NCI-H1436 treated with DMSO at 0.1 percent for 48 hours (cell line): ENCODE measurements at regions not wholly inside any gene's neighbourhood (a gene's known extent, or its start where the extent isn't known, plus 50 kb on each side); places are given as distances from the start of the nearest gene placed in this dataset.
"Not testable (repeated sequence)": the region's sequence is repeated elsewhere in the genome, so short reads cannot be mapped to it uniquely, and the experiment has no call there.

Experiments
- DNase-seq: peaks from one replicate; lab custom pipeline; 2025; lab: John Stamatoyannopoulos, UW

GRCh38 chr13:84847107-84847506, 952.1 kb downstream of the SLITRK6 start:
- no peak for DNase-seq

- DNase-seq: no peak
Observed at GRCh38 chr13:84845907-84846619, 953.2 kb downstream of the SLITRK6 start.

GRCh38 chr13:84844473-84844872, 954.7 kb downstream of the SLITRK6 start:
- peak; percentile 7 for DNase-seq

- DNase-seq: no peak
Observed at GRCh38 chr13:84843368-84843767, 955.9 kb downstream of the SLITRK6 start.

GRCh38 chr13:84834201-84834600, 951.9 kb upstream of the SLITRK1 start:
- DNase-seq: no peak

- no peak for DNase-seq
Observed at GRCh38 chr13:84831666-84832657, 949.7 kb upstream of the SLITRK1 start.

GRCh38 chr13:84823528-84823927, 941.3 kb upstream of the SLITRK1 start:
- DNase-seq: no peak

- DNase-seq: no peak
Observed at GRCh38 chr13:84821261-84821660, 939.0 kb upstream of the SLITRK1 start.

GRCh38 chr13:84816567-84817105, 934.4 kb upstream of the SLITRK1 start:
- DNase-seq: no peak

GRCh38 chr13:84812789-84813188, 930.5 kb upstream of the SLITRK1 start:
- DNase-seq: no peak

GRCh38 chr13:84812078-84812477, 929.8 kb upstream of the SLITRK1 start:
- no peak for DNase-seq

GRCh38 chr13:84810781-84811180, 928.5 kb upstream of the SLITRK1 start:
- DNase-seq: no peak

GRCh38 chr13:84802073-84802472, 919.8 kb upstream of the SLITRK1 start:
- no peak for DNase-seq

- no peak for DNase-seq
Observed at GRCh38 chr13:84784443-84785153, 902.3 kb upstream of the SLITRK1 start.

GRCh38 chr13:84777316-84777715, 895.0 kb upstream of the SLITRK1 start:
- no peak for DNase-seq

- no peak for DNase-seq
Observed at GRCh38 chr13:84776593-84776992, 894.3 kb upstream of the SLITRK1 start.

GRCh38 chr13:84775920-84776319, 893.6 kb upstream of the SLITRK1 start:
- not testable (repeated sequence) for DNase-seq

GRCh38 chr13:84774111-84774510, 891.8 kb upstream of the SLITRK1 start:
- no peak for DNase-seq

GRCh38 chr13:84760956-84761355, 878.7 kb upstream of the SLITRK1 start:
- DNase-seq: no peak

GRCh38 chr13:84749126-84749525, 866.9 kb upstream of the SLITRK1 start:
- DNase-seq: no peak

- DNase-seq: no peak
Observed at GRCh38 chr13:84745051-84745551, 862.8 kb upstream of the SLITRK1 start.

GRCh38 chr13:84744203-84744602, 861.9 kb upstream of the SLITRK1 start:
- DNase-seq: no peak
